OCI-LY7 (cell line): ENCODE measurements at regions not wholly inside any gene's neighbourhood (a gene's known extent, or its start where the extent isn't known, plus 50 kb on each side); places are given as distances from the start of the nearest gene placed in this dataset. TPM values are rescaled to one million over a fixed set of nuclear protein-coding genes. Genes with fewer than 3 reads are reported as not detected.

Source experiments
- BruUV-seq: library from RNA; stranded (reverse); fragments of 400-500 nt; replicated peaks from 2 replicates; lab custom pipeline; 2021; lab: Mats Ljungman, UMichigan
- CTCF ChIA-PET: fragments of 300-600 bp; sonication (Branson Sonifier 250); formaldehyde crosslinking; loops from one replicate; lab custom pipeline; 2022; ENCODE audit warnings: antibody characterized with exemption; ENCODE audit not compliant: unreplicated experiment; lab: Charles Lee
- POLR2A ChIA-PET: fragments of 300-600 bp; sonication (Branson Sonifier 250); formaldehyde crosslinking; loops from one replicate; lab custom pipeline; 2022; ENCODE audit warnings: antibody characterized with exemption; lab: Charles Lee
- DNase-seq: peaks from one replicate; pipeline ENCODE4 v3.0.0-alpha.2; 2015; ENCODE audit warnings: low spot score
- H2AFZ ChIP-seq: fragments of 200-600 bp; sonication (generic), shearing (Covaris generic); 2 replicates; pipeline ENCODE4 v1.6.1; 2014; ENCODE audit warnings: mild to moderate bottlenecking, antibody characterized with exemption, low read length, moderate library complexity
- H3K27ac ChIP-seq: fragments of 200-600 bp; sonication (generic); 2 replicates; pipeline ENCODE4 v1.5.1; 2014; ENCODE audit warnings: mixed run types, low read depth, mild to moderate bottlenecking, moderate library complexity, low read length, inconsistent platforms; ENCODE audit not compliant: poor library complexity, severe bottlenecking
- H3K36me3 ChIP-seq: fragments of 200-600 bp; sonication (generic); 2 replicates; pipeline ENCODE4 v1.6.1; 2014; ENCODE audit warnings: mild to moderate bottlenecking, antibody characterized with exemption, low read length, moderate library complexity, mixed read lengths; ENCODE audit not compliant: insufficient read depth
- H3K4me1 ChIP-seq: fragments of 200-600 bp; sonication (generic); 2 replicates; pipeline ENCODE4 v1.5.1; 2014; ENCODE audit warnings: mild to moderate bottlenecking, low read length; ENCODE audit not compliant: insufficient read depth, poor library complexity, severe bottlenecking
- H3K4me2 ChIP-seq: fragments of 200-600 bp; sonication (generic); 2 replicates; pipeline ENCODE4 v1.6.1; 2014; ENCODE audit warnings: mild to moderate bottlenecking, low read length
- H3K4me3 ChIP-seq: fragments of 200-600 bp; sonication (generic); 2 replicates; pipeline ENCODE4 v1.5.1; 2014; ENCODE audit warnings: mild to moderate bottlenecking, low read depth, low read length; ENCODE audit not compliant: poor library complexity, severe bottlenecking
- H3K79me2 ChIP-seq: fragments of 200-600 bp; sonication (generic); 2 replicates; pipeline ENCODE4 v1.6.1; 2016; ENCODE audit warnings: low read depth, mild to moderate bottlenecking, low read length, moderate library complexity, mixed read lengths; ENCODE audit not compliant: insufficient read depth
- H3K9me2 ChIP-seq: fragments of 200-600 bp; sonication (generic); 2 replicates; pipeline ENCODE4 v1.6.1; 2016; ENCODE audit warnings: mild to moderate bottlenecking, low read length, mixed read lengths; ENCODE audit not compliant: insufficient read depth
- H3K9me3 ChIP-seq: fragments of 200-600 bp; sonication (generic); 2 replicates; pipeline ENCODE4 v1.6.1; 2014; ENCODE audit warnings: mild to moderate bottlenecking, mixed run types, low read length, mixed read lengths
- H4K20me1 ChIP-seq: fragments of 200-600 bp; sonication (generic); 2 replicates; pipeline ENCODE4 v1.6.1; 2014; ENCODE audit warnings: mild to moderate bottlenecking, antibody characterized with exemption, low read length, moderate library complexity, mixed read lengths; ENCODE audit not compliant: insufficient read depth
- EZH2phosphoT487 ChIP-seq: fragments of 200-600 bp; sonication (generic); IDR thresholded peaks from 2 replicates; pipeline ENCODE4 v1.6.1; 2018; ENCODE audit warnings: low read depth, borderline replicate concordance, mild to moderate bottlenecking, mixed run types, antibody characterized with exemption, low read length, moderate library complexity, mixed read lengths
- intact Hi-C: fragments of 100-400 bp; cut with micrococcal nuclease; formaldehyde crosslinking; loops from one replicate; pipeline ENCODE4 v1.10.0; 2022; ENCODE audit not compliant: unreplicated experiment
- small RNA-seq: library from RNA; depleted of rRNA; stranded (forward); fragments of <200 nt; gene quantifications from one replicate; pipeline ENCODE3, GENCODE V24; 2014
- TF ChIP-seq, protein P1 (sequence below): fragments of 200-600 bp; sonication (generic); conservative IDR thresholded peaks from 2 replicates; pipeline ENCODE4 v1.5.1; 2014; ENCODE audit warnings: mild to moderate bottlenecking, antibody characterized with exemption, low read length, moderate library complexity, mixed read lengths

DNA sequence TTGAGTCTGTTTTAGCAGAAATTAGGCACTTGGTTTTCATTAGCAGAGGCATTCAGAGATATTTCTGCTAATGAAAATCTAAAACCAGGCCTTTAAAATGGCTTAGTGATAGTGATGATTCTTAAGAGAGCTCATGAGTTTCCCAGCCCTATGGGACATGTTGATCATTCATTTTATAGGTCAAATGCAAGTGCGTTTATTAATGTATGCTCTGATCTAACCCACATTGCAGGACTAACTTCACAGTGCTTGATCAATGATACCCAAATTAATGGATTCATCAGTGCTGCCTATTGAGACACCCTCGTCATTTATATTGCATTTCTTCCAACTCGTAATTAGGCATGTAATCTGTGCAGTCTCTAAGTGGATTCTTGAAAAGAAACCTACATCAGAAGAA lies 54.7 kb upstream of the ETAA1 start:
- no peak for TF ChIP-seq EZH2phosphoT487
- TF ChIP-seq, protein P1, sequence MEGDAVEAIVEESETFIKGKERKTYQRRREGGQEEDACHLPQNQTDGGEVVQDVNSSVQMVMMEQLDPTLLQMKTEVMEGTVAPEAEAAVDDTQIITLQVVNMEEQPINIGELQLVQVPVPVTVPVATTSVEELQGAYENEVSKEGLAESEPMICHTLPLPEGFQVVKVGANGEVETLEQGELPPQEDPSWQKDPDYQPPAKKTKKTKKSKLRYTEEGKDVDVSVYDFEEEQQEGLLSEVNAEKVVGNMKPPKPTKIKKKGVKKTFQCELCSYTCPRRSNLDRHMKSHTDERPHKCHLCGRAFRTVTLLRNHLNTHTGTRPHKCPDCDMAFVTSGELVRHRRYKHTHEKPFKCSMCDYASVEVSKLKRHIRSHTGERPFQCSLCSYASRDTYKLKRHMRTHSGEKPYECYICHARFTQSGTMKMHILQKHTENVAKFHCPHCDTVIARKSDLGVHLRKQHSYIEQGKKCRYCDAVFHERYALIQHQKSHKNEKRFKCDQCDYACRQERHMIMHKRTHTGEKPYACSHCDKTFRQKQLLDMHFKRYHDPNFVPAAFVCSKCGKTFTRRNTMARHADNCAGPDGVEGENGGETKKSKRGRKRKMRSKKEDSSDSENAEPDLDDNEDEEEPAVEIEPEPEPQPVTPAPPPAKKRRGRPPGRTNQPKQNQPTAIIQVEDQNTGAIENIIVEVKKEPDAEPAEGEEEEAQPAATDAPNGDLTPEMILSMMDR, result no peak
- POLR2A ChIA-PET, result no interaction called here
- H3K4me1 ChIP-seq, result no peaks in the 10 kb centered on the region
- DNase-seq, result no peak
- no peaks in the 10 kb centered on the region for H3K9me2 ChIP-seq
- no peak overlapping the region for H3K4me2 ChIP-seq
- no peaks in the 10 kb centered on the region for H4K20me1 ChIP-seq
- H3K36me3 ChIP-seq, result no peaks in the 10 kb centered on the region
- no peaks in the 10 kb centered on the region for H3K79me2 ChIP-seq
- H3K9me3 ChIP-seq, result no peaks in the 10 kb centered on the region
- no peak overlapping the region for H3K4me3 ChIP-seq
- no peak overlapping the region for H2AFZ ChIP-seq
- intact Hi-C loops, result no loop called here
- no peak overlapping the region for H3K27ac ChIP-seq
- BruUV-seq, result no TSS peak
- CTCF ChIA-PET, result interaction anchor here (0.6 kb wide), 1 partner anchor 886 kb away, joined by 3 read pairs; no protein-coding TSS in a partner anchor

DNA sequence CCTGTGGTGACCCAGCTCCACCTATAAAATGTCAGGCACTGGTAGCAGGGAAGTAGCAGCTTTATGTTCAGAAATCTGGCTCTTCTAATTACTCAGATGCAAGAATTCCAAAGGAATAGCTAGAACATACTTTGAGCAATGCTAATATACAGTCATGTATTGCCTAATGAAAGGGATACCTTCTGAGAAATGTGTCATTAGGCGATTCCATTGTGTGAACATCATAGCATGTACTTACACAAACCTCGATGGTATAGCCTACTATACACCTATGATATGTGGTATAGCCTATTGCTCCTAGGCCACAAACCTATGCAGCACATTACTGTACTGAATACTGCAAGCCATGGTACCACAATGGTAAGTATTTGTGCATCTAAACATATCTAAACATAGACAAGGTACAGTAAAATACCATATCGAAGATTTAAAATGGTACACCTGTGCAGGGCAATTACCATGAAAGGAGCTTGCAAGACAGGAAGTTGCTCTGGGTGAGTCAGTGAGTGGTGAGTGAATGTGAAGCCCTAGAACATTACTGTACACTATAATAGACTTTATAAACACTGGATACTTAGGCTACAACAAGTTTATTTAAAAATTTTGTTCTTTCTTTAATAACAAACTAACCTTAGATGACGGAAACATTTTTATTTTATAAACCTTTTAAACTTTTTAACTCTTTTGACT lies 50.3 kb upstream of the ETAA1 start:
- CTCF ChIA-PET, result no interaction called here
- H3K4me2 ChIP-seq, result no peak overlapping the region
- intact Hi-C loops, result no loop called here

More for the DNA sequence above, 50.3 kb upstream of the ETAA1 start:
- no peaks in the 10 kb centered on the region for H3K36me3 ChIP-seq
- BruUV-seq, result no TSS peak
- no peaks in the 10 kb centered on the region for H3K9me3 ChIP-seq
- no peaks in the 10 kb centered on the region for H3K79me2 ChIP-seq
- no peak overlapping the region for H3K27ac ChIP-seq
- no peak overlapping the region for H2AFZ ChIP-seq
- DNase-seq, result no peak
- POLR2A ChIA-PET, result interaction anchor here (1.1 kb wide), 1 partner anchor 17 kb away, joined by 4 read pairs; no protein-coding TSS in a partner anchor
- no peak overlapping the region for H3K4me3 ChIP-seq
- H4K20me1 ChIP-seq, result no peaks in the 10 kb centered on the region
- H3K9me2 ChIP-seq, result no peaks in the 10 kb centered on the region
- TF ChIP-seq, protein P1, result no peak
- no peak for TF ChIP-seq EZH2phosphoT487
- no peaks in the 10 kb centered on the region for H3K4me1 ChIP-seq

Small RNA genes in the stretch of these regions (small RNA-seq; reads per million reads assigned to genes)
- not detected for gene AC009474.2
